ENCODE measurements at regions not wholly inside any gene's neighbourhood (a gene's known extent, or its start where the extent isn't known, plus 50 kb on each side); places are given as distances from the start of the nearest gene placed in this dataset.

- ATAC-seq (ENCODE audit: insufficient read depth, low FRiP score) (no peak), DNase-seq (no peak)
- peaks cover 0 to 5% (median 4%) of the 10 kb centered on the region in 5 donors for H3K4me1 ChIP-seq (ENCODE audit: control insufficient read depth in 5 of 5, insufficient read depth in 5 of 5, low read length in 5 of 5)
- H3K9me3 ChIP-seq (ENCODE audit: control insufficient read depth in 4 of 4, insufficient read depth in 3 of 4, low read length in 3 of 4), result no peaks in the 10 kb centered on the region
- 94 to 99% methylated on average over 10 of the region's 10 CpGs for WGBS, 2 donors
- H3K9ac ChIP-seq (ENCODE audit: insufficient read depth in 1 of 2, low read length in 2 of 2), result no peak overlapping the region
- H3K27ac ChIP-seq (ENCODE audit: low read depth in 1 of 2, low read length in 1 of 2), result no peak overlapping the region
- H3K27me3 ChIP-seq (ENCODE audit: control insufficient read depth in 3 of 3, insufficient read depth in 3 of 3, low read length in 2 of 3), result no peaks in the 10 kb centered on the region
- no peak overlapping the region for H3K4me3 ChIP-seq
- TF ChIP-seq CTCF (IDR thresholded peaks at IDR 0.05; ENCODE audit: control extremely low read depth, extremely low read depth), result no peak
- no peaks in the 10 kb centered on the region for H3K36me3 ChIP-seq (ENCODE audit: control insufficient read depth in 4 of 4, insufficient read depth in 4 of 4, low read length in 4 of 4)
Measured at GRCh38 chr2:42944779-42945415, 152.5 kb upstream of the HAAO start.

- no peak for DNase-seq
- H3K27ac ChIP-seq (ENCODE audit: low read depth in 1 of 2, low read length in 1 of 2), result no peak overlapping the region
- TF ChIP-seq CTCF (IDR thresholded peaks at IDR 0.05; ENCODE audit: control extremely low read depth, extremely low read depth), result no peak
Measured at GRCh38 chr2:42942990-42943493, 150.7 kb upstream of the HAAO start.

GRCh38 chr2:42942214-42942989 is 150.0 kb upstream of the HAAO start:
- ATAC-seq (ENCODE audit: insufficient read depth, low FRiP score), result no peak
- peak overlapping the region in 1 of 2 donors; percentile 57 for H3K27ac ChIP-seq (ENCODE audit: low read depth in 1 of 2, low read length in 1 of 2)
- WGBS, 2 donors, result 89 to 91% methylated on average over 8 of the region's 8 CpGs

More at GRCh38 chr2:42942990-42943493, 150.7 kb upstream of the HAAO start:
- H3K27me3 ChIP-seq (ENCODE audit: control insufficient read depth in 3 of 3, insufficient read depth in 3 of 3, low read length in 2 of 3), result no peaks in the 10 kb centered on the region
- 96 to 98% methylated on average over 13 of the region's 13 CpGs for WGBS, 2 donors
- H3K4me1 ChIP-seq (ENCODE audit: control insufficient read depth in 5 of 5, insufficient read depth in 5 of 5, low read length in 5 of 5), result peaks cover 0 to 4% (median 0%) of the 10 kb centered on the region in 5 donors
- no peaks in the 10 kb centered on the region for H3K9me3 ChIP-seq (ENCODE audit: control insufficient read depth in 4 of 4, insufficient read depth in 3 of 4, low read length in 3 of 4)
- no peak overlapping the region for H3K4me3 ChIP-seq
- H3K36me3 ChIP-seq (ENCODE audit: control insufficient read depth in 4 of 4, insufficient read depth in 4 of 4, low read length in 4 of 4), result no peaks in the 10 kb centered on the region
- no peak for ATAC-seq (ENCODE audit: insufficient read depth, low FRiP score)
- no peak overlapping the region for H3K9ac ChIP-seq (ENCODE audit: insufficient read depth in 1 of 2, low read length in 2 of 2)

More at GRCh38 chr2:42942214-42942989, 150.0 kb upstream of the HAAO start:
- no peak for DNase-seq
- no peaks in the 10 kb centered on the region for H3K9me3 ChIP-seq (ENCODE audit: control insufficient read depth in 4 of 4, insufficient read depth in 3 of 4, low read length in 3 of 4)
- H3K9ac ChIP-seq (ENCODE audit: insufficient read depth in 1 of 2, low read length in 2 of 2), result no peak overlapping the region
- no peaks in the 10 kb centered on the region for H3K27me3 ChIP-seq (ENCODE audit: control insufficient read depth in 3 of 3, insufficient read depth in 3 of 3, low read length in 2 of 3)
- H3K36me3 ChIP-seq (ENCODE audit: control insufficient read depth in 4 of 4, insufficient read depth in 4 of 4, low read length in 4 of 4), result no peaks in the 10 kb centered on the region
- peaks cover 0 to 4% (median 0%) of the 10 kb centered on the region in 5 donors for H3K4me1 ChIP-seq (ENCODE audit: control insufficient read depth in 5 of 5, insufficient read depth in 5 of 5, low read length in 5 of 5)
- no peak for TF ChIP-seq CTCF (IDR thresholded peaks at IDR 0.05; ENCODE audit: control extremely low read depth, extremely low read depth)
- H3K4me3 ChIP-seq, result no peak overlapping the region
